ENCODE measurements at regions not wholly inside any gene's neighbourhood (a gene's known extent, or its start where the extent isn't known, plus 50 kb on each side); places are given as distances from the start of the nearest gene placed in this dataset.

GRCh38 chr4:125836597-125837195 is 521.9 kb downstream of the FAT4 start:
- peaks cover 15% of the 10 kb centered on the region for H3K4me1 Mint-ChIP-seq
- H3K9me3 Mint-ChIP-seq: no peaks in the 10 kb centered on the region
- TF ChIP-seq, protein P1, sequence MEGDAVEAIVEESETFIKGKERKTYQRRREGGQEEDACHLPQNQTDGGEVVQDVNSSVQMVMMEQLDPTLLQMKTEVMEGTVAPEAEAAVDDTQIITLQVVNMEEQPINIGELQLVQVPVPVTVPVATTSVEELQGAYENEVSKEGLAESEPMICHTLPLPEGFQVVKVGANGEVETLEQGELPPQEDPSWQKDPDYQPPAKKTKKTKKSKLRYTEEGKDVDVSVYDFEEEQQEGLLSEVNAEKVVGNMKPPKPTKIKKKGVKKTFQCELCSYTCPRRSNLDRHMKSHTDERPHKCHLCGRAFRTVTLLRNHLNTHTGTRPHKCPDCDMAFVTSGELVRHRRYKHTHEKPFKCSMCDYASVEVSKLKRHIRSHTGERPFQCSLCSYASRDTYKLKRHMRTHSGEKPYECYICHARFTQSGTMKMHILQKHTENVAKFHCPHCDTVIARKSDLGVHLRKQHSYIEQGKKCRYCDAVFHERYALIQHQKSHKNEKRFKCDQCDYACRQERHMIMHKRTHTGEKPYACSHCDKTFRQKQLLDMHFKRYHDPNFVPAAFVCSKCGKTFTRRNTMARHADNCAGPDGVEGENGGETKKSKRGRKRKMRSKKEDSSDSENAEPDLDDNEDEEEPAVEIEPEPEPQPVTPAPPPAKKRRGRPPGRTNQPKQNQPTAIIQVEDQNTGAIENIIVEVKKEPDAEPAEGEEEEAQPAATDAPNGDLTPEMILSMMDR (IDR thresholded peaks at IDR 0.05; ENCODE audit: unreplicated experiment): no peak
- H3K27ac Mint-ChIP-seq: no peak overlapping the region
- no peaks in the 10 kb centered on the region for H3K36me3 Mint-ChIP-seq
- H3K4me3 Mint-ChIP-seq: no peak overlapping the region
- no peak for DNase-seq (ENCODE audit: low spot score in 2 of 2, unreplicated experiment in 2 of 2)
- peaks cover 18% of the 10 kb centered on the region for H3K27me3 Mint-ChIP-seq (ENCODE audit: low read depth)

DNA sequence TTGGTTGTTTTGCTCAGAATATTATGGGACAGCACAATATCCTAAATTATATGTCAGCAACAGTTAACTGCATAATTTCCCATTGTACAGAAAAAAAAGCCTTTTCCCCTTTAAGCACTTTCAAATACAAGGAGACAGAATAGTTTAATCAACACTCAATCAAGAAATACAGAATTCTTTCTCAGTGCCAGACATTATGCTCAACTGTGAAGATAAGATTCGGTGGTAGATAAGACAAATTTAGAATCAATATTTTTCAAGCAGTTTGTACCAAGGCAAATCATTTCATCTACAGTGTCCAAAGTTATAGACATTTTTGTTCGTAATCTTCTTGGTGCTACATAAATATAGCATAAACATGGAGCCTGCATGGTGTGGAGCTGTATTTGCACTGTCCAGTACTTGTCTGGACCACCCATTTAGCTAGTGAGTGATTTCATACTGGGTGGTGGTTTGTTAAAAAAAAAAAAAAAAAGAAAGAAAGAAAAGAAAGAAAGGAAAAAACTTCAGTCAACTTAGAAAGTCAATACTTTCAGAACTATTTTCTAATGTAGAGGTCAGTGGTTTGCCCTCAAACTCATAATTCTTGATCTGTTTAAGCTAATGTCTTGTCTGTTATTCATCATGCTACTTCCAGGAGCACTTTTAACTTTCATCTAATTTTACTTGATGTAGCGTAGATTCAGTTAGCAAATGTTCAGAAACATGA is 522.9 kb downstream of the FAT4 start:
- H3K9me3 Mint-ChIP-seq: no peaks in the 10 kb centered on the region
- H3K27ac Mint-ChIP-seq: no peak overlapping the region
- peaks cover 18% of the 10 kb centered on the region for H3K27me3 Mint-ChIP-seq (ENCODE audit: low read depth)
- H3K36me3 Mint-ChIP-seq: no peaks in the 10 kb centered on the region
- no peak for DNase-seq (ENCODE audit: low spot score in 2 of 2, unreplicated experiment in 2 of 2)
- TF ChIP-seq, protein P1 (IDR thresholded peaks at IDR 0.05; ENCODE audit: unreplicated experiment): no peak
- no peak overlapping the region for H3K4me3 Mint-ChIP-seq
- H3K4me1 Mint-ChIP-seq: peaks cover 15% of the 10 kb centered on the region

DNA sequence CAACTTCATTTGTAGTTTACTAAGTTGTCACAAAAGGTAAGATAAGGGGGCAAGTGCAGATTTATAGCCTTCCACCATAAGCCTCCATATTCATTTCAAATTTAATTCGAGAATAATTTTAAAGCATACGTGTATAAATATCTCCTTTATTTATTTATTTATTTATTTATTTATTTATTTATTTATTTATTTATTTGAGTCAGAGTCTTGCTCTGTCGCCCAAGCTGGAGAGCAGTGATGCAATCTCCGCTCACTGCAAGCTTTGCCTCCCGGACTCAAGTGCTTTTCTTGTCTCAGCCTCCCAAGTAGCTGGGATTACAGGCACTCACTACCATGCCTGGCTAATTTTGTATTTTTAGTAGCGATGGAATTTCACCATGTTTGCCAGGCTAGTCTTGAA is 523.4 kb downstream of the FAT4 start:
- peaks cover 15% of the 10 kb centered on the region for H3K4me1 Mint-ChIP-seq
- H3K27ac Mint-ChIP-seq: no peak overlapping the region
- no peaks in the 10 kb centered on the region for H3K36me3 Mint-ChIP-seq
- DNase-seq (ENCODE audit: low spot score in 2 of 2, unreplicated experiment in 2 of 2): no peak
- TF ChIP-seq, protein P1 (IDR thresholded peaks at IDR 0.05; ENCODE audit: unreplicated experiment): no peak
- no peaks in the 10 kb centered on the region for H3K9me3 Mint-ChIP-seq
- H3K4me3 Mint-ChIP-seq: no peak overlapping the region
- peaks cover 18% of the 10 kb centered on the region for H3K27me3 Mint-ChIP-seq (ENCODE audit: low read depth)

GRCh38 chr4:125838924-125839323 is 524.2 kb downstream of the FAT4 start:
- Mint-ChIP-seq H3K4me1 (peaks cover 15% of the 10 kb centered on the region), H3K9me3 (no peaks in the 10 kb centered on the region), H3K4me3 (no peak overlapping the region), H3K27ac (no peak overlapping the region), H3K27me3 (ENCODE audit: low read depth) (peaks cover 16% of the 10 kb centered on the region), H3K36me3 (no peaks in the 10 kb centered on the region)
- no peak for DNase-seq (ENCODE audit: low spot score in 2 of 2, unreplicated experiment in 2 of 2)
- TF ChIP-seq, protein P1 (IDR thresholded peaks at IDR 0.05; ENCODE audit: unreplicated experiment): no peak

DNA sequence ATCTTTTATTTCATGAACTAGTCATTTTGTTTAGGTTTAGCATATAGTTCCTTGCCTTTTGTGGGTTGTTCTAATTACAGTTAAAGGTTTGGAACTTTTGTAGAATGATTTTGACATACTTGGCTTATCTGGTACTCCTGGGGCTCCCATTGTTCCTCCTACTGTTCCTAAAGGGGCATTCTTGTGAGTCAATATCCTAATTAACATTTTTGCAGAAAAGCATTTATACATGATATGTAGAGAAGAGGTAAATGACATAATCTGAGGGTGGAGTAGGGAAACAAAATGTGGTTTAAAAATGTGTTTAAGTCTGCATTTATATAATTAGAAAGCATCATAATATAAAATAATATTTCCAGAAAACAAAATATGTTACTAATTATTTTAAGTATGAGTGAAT is 529.2 kb downstream of the FAT4 start:
- H3K4me1 Mint-ChIP-seq: peaks cover 9% of the 10 kb centered on the region
- H3K36me3 Mint-ChIP-seq: no peaks in the 10 kb centered on the region
- no peak overlapping the region for H3K4me3 Mint-ChIP-seq
- peaks cover 3% of the 10 kb centered on the region for H3K27me3 Mint-ChIP-seq (ENCODE audit: low read depth)
- DNase-seq (ENCODE audit: low spot score in 2 of 2, unreplicated experiment in 2 of 2): no peak
- TF ChIP-seq, protein P1 (IDR thresholded peaks at IDR 0.05; ENCODE audit: unreplicated experiment): no peak
- no peak overlapping the region for H3K27ac Mint-ChIP-seq
- H3K9me3 Mint-ChIP-seq: no peaks in the 10 kb centered on the region
